ENCODE measurements at regions not wholly inside any gene's neighbourhood (a gene's known extent, or its start where the extent isn't known, plus 50 kb on each side); places are given as distances from the start of the nearest gene placed in this dataset.

GRCh38 chr2:198595721-198596120 lies 791.3 kb downstream of the PLCL1 start:
- H3K4me2 ChIP-seq (ENCODE audit: low read depth, low read length) = no peak overlapping the region
- no peaks in the 10 kb centered on the region for H3K27me3 ChIP-seq (replicated peaks; ENCODE audit: insufficient read depth, low read length)
- no peak for TF ChIP-seq EZH2 (optimal IDR thresholded peaks at IDR 0.05; ENCODE audit: low read depth, low read length)
- no peak for TF ChIP-seq CTCF (IDR thresholded peaks at IDR 0.05; ENCODE audit: low read length)
- TF ChIP-seq EZH2phosphoT487 (IDR thresholded peaks at IDR 0.05; ENCODE audit: low read length) = no peak
- H3F3A ChIP-seq (ENCODE audit: insufficient read depth, low read length) = no peaks in the 10 kb centered on the region
- no peaks in the 10 kb centered on the region for H3K9me3 ChIP-seq (replicated peaks; ENCODE audit: insufficient read depth, low read length)
- H3K27ac ChIP-seq (ENCODE audit: low read length) = no peak overlapping the region
- H3K9ac ChIP-seq (ENCODE audit: low read length) = no peak overlapping the region
- no peaks in the 10 kb centered on the region for H3K9me2 ChIP-seq (replicated peaks; ENCODE audit: insufficient read depth, low read length)
- H3K4me3 ChIP-seq (ENCODE audit: low read length) = no peak overlapping the region
- no peaks in the 10 kb centered on the region for H3K79me2 ChIP-seq (ENCODE audit: low read length)
- H4K20me1 ChIP-seq (ENCODE audit: insufficient read depth, low read length) = no peaks in the 10 kb centered on the region
- no peaks in the 10 kb centered on the region for H3K4me1 ChIP-seq (ENCODE audit: low read length)
- no peaks in the 10 kb centered on the region for H3K36me3 ChIP-seq (replicated peaks; ENCODE audit: insufficient read depth, low read length)
- DNase-seq = no peak
- no peak overlapping the region for H2AFZ ChIP-seq (ENCODE audit: low read length)

- no peak overlapping the region for H3K9ac ChIP-seq (ENCODE audit: low read length)
- no peak overlapping the region for H3K4me2 ChIP-seq (ENCODE audit: low read depth, low read length)
- no peak overlapping the region for H2AFZ ChIP-seq (ENCODE audit: low read length)
- no peaks in the 10 kb centered on the region for H3K9me3 ChIP-seq (replicated peaks; ENCODE audit: insufficient read depth, low read length)
- no peaks in the 10 kb centered on the region for H3K36me3 ChIP-seq (replicated peaks; ENCODE audit: insufficient read depth, low read length)
- H4K20me1 ChIP-seq (ENCODE audit: insufficient read depth, low read length) = no peaks in the 10 kb centered on the region
- no peak for DNase-seq
- no peaks in the 10 kb centered on the region for H3K9me2 ChIP-seq (replicated peaks; ENCODE audit: insufficient read depth, low read length)
- H3K27me3 ChIP-seq (replicated peaks; ENCODE audit: insufficient read depth, low read length) = no peaks in the 10 kb centered on the region
- TF ChIP-seq EZH2phosphoT487 (IDR thresholded peaks at IDR 0.05; ENCODE audit: low read length) (no peak), CTCF (IDR thresholded peaks at IDR 0.05; ENCODE audit: low read length) (no peak), EZH2 (optimal IDR thresholded peaks at IDR 0.05; ENCODE audit: low read depth, low read length) (no peak)
- no peak overlapping the region for H3K4me3 ChIP-seq (ENCODE audit: low read length)
- no peaks in the 10 kb centered on the region for H3F3A ChIP-seq (ENCODE audit: insufficient read depth, low read length)
- no peaks in the 10 kb centered on the region for H3K79me2 ChIP-seq (ENCODE audit: low read length)
- H3K4me1 ChIP-seq (ENCODE audit: low read length) = no peaks in the 10 kb centered on the region
- H3K27ac ChIP-seq (ENCODE audit: low read length) = no peak overlapping the region
Measured at GRCh38 chr2:198591586-198591985, 787.2 kb downstream of the PLCL1 start.

GRCh38 chr2:198587741-198588140 lies 783.3 kb downstream of the PLCL1 start:
- no peak for TF ChIP-seq CTCF (IDR thresholded peaks at IDR 0.05; ENCODE audit: low read length)
- no peak for TF ChIP-seq EZH2phosphoT487 (IDR thresholded peaks at IDR 0.05; ENCODE audit: low read length)
- no peak for TF ChIP-seq EZH2 (optimal IDR thresholded peaks at IDR 0.05; ENCODE audit: low read depth, low read length)
- Histone ChIP-seq H3K9me2 (replicated peaks; ENCODE audit: insufficient read depth, low read length) (no peaks in the 10 kb centered on the region), H4K20me1 (ENCODE audit: insufficient read depth, low read length) (no peaks in the 10 kb centered on the region), H3K4me1 (ENCODE audit: low read length) (no peaks in the 10 kb centered on the region), H3K27ac (ENCODE audit: low read length) (no peak overlapping the region), H2AFZ (ENCODE audit: low read length) (no peak overlapping the region), H3K27me3 (replicated peaks; ENCODE audit: insufficient read depth, low read length) (no peaks in the 10 kb centered on the region), H3K79me2 (ENCODE audit: low read length) (no peaks in the 10 kb centered on the region), H3K9ac (ENCODE audit: low read length) (no peak overlapping the region), H3F3A (ENCODE audit: insufficient read depth, low read length) (no peaks in the 10 kb centered on the region), H3K4me2 (ENCODE audit: low read depth, low read length) (no peak overlapping the region), H3K4me3 (ENCODE audit: low read length) (no peak overlapping the region), H3K9me3 (replicated peaks; ENCODE audit: insufficient read depth, low read length) (no peaks in the 10 kb centered on the region), H3K36me3 (replicated peaks; ENCODE audit: insufficient read depth, low read length) (no peaks in the 10 kb centered on the region)
- no peak for DNase-seq
